ENCODE measurements at regions not wholly inside any gene's neighbourhood (a gene's known extent, or its start where the extent isn't known, plus 50 kb on each side); places are given as distances from the start of the nearest gene placed in this dataset.

- TF ChIP-seq CTCF (IDR thresholded peaks at IDR 0.05), result no peak
- TF ChIP-seq POLR2A (IDR thresholded peaks at IDR 0.05), result no peak
- no peak for TF ChIP-seq POLR2AphosphoS5 (IDR thresholded peaks at IDR 0.05)
These were observed 324.0 kb downstream of the TDRD3 start for GRCh38 chr13:60721063-60721462.

All from transverse colon (tissue), 4 donors.